ENCODE measurements at regions not wholly inside any gene's neighbourhood (a gene's known extent, or its start where the extent isn't known, plus 50 kb on each side); places are given as distances from the start of the nearest gene placed in this dataset.

DNA sequence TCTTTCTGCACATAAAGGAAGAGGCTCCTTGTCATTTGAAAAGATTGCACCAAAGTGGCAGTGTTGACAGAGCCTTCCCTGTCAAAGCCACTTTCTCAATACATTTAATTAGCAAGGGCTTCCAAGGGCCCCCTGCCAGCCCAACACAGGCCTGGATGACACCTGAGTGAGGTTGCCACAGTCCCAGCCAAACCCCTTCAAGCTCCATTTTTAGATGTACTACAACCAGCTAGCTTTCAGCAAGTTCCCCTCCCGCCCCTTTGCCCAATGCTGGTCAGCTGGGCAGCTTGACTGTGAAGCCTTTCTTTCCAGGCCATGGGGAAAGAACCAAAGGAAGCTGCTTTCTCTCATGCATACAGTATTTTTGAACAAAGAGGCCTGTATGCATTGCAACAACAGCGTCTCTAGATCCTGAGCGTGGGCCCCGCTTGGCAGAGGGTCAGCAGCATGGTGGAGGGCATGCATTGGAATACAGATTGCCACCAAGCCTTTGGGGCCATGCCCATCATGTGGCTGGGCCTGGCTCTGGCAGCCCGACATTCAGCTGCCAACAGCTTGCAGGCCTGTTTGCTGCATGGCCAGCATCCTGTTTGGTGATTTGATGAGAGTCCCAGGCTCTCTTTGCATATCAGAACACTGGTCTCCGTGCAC is 261.1 kb upstream of the GATB start:
- no peak for DNase-seq
- no peak overlapping the region for H2AK5ac ChIP-seq (ENCODE audit: insufficient read length, low read length)
- TF ChIP-seq, protein P1, sequence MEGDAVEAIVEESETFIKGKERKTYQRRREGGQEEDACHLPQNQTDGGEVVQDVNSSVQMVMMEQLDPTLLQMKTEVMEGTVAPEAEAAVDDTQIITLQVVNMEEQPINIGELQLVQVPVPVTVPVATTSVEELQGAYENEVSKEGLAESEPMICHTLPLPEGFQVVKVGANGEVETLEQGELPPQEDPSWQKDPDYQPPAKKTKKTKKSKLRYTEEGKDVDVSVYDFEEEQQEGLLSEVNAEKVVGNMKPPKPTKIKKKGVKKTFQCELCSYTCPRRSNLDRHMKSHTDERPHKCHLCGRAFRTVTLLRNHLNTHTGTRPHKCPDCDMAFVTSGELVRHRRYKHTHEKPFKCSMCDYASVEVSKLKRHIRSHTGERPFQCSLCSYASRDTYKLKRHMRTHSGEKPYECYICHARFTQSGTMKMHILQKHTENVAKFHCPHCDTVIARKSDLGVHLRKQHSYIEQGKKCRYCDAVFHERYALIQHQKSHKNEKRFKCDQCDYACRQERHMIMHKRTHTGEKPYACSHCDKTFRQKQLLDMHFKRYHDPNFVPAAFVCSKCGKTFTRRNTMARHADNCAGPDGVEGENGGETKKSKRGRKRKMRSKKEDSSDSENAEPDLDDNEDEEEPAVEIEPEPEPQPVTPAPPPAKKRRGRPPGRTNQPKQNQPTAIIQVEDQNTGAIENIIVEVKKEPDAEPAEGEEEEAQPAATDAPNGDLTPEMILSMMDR (conservative IDR thresholded peaks at IDR 0.05): no peak

More for the DNA sequence above, 261.1 kb upstream of the GATB start:
- WGBS (ENCODE audit: extremely low coverage, insufficient read length, low lambda C conversion rate): no CpG with 5 or more reads among the region's 6 CpGs
- no peaks in the 10 kb centered on the region for H3K79me2 ChIP-seq (ENCODE audit: insufficient read depth, low read length)
- no peak overlapping the region for H2BK20ac ChIP-seq (ENCODE audit: low read depth, low read length, poor library complexity, severe bottlenecking)
- no peaks in the 10 kb centered on the region for H3K9me3 ChIP-seq (ENCODE audit: control insufficient read depth, low read depth, low read length)
- Mint-ChIP-seq H3K27me3 (ENCODE audit: low read depth) (no peaks in the 10 kb centered on the region), H3K36me3 (ENCODE audit: insufficient read depth in 1 of 3, low read depth in 3 of 3) (no peaks in the 10 kb centered on the region; a peak in 1 of 7 replicates), H3K27ac (no peak overlapping the region), H3K4me3 (no peak overlapping the region), H3K9me3 (no peaks in the 10 kb centered on the region), H3K4me1 (peaks cover 0 to 6% of the 10 kb centered on the region in 2 experiments; a peak in 1 of 4 replicates)
- H2BK120ac ChIP-seq (ENCODE audit: low read depth, low read length, poor library complexity, severe bottlenecking): no peak overlapping the region
- no peak overlapping the region for H4K5ac ChIP-seq (ENCODE audit: insufficient read length, low read depth, low read length)
- no peak overlapping the region for H3K9ac ChIP-seq (ENCODE audit: extremely low read depth, insufficient read length, low read length)
- no peak overlapping the region for H3K4me2 ChIP-seq (ENCODE audit: insufficient read depth, insufficient read length, low read length)
- no peak overlapping the region for H3K27ac ChIP-seq (ENCODE audit: insufficient read length, low read depth, low read length)
- H3K79me1 ChIP-seq (ENCODE audit: insufficient read depth, low read depth, low read length, poor library complexity, severe bottlenecking): no peaks in the 10 kb centered on the region
- H2AFZ ChIP-seq (ENCODE audit: low read length): no peak overlapping the region
- H3K56ac ChIP-seq (ENCODE audit: insufficient read length, low read depth, low read length): no peak overlapping the region
- no peak overlapping the region for H4K8ac ChIP-seq (replicated peaks; ENCODE audit: insufficient read length, low read depth, low read length)
- H2BK15ac ChIP-seq (ENCODE audit: low read depth, low read length): no peak overlapping the region
- no peak overlapping the region for H3K18ac ChIP-seq (ENCODE audit: insufficient read length, low read depth, low read length)
- no peak overlapping the region for H2BK5ac ChIP-seq (ENCODE audit: insufficient read length, low read length)
- no peaks in the 10 kb centered on the region for H4K20me1 ChIP-seq (ENCODE audit: control insufficient read depth, insufficient read depth, insufficient read length)
- H3K27me3 ChIP-seq (ENCODE audit: insufficient read depth, low read length): no peaks in the 10 kb centered on the region
- H3T11ph ChIP-seq (ENCODE audit: low read length): no peak overlapping the region
- no peaks in the 10 kb centered on the region for H3K23me2 ChIP-seq (ENCODE audit: insufficient read length, low read depth, low read length, poor library complexity, severe bottlenecking)
- H3K14ac ChIP-seq (ENCODE audit: insufficient read depth, low read length): no peak overlapping the region
- H3K4ac ChIP-seq (ENCODE audit: low read depth, low read length): no peak overlapping the region
- no peak overlapping the region for H4K91ac ChIP-seq (ENCODE audit: insufficient read length, low read depth, low read length)
- H3K23ac ChIP-seq (ENCODE audit: insufficient read length, low read depth, low read length): no peak overlapping the region
- H2BK12ac ChIP-seq (ENCODE audit: insufficient read length, low read depth, low read length): no peak overlapping the region
- H3K4me1 ChIP-seq (ENCODE audit: insufficient read depth, low read length): no peaks in the 10 kb centered on the region
